ENCODE measurements at regions not wholly inside any gene's neighbourhood (a gene's known extent, or its start where the extent isn't known, plus 50 kb on each side); places are given as distances from the start of the nearest gene placed in this dataset.

- TF ChIP-seq CTCF (IDR thresholded peaks at IDR 0.05), result no peak
- no peak for TF ChIP-seq EZH2 (IDR thresholded peaks at IDR 0.05; ENCODE audit: borderline replicate concordance, insufficient read depth, low read depth, low read length, poor library complexity, severe bottlenecking)
Observed at GRCh38 chr13:84931264-84931663, 868.0 kb downstream of the SLITRK6 start.

Data from B cell (primary cell).